ENCODE measurements at regions not wholly inside any gene's neighbourhood (a gene's known extent, or its start where the extent isn't known, plus 50 kb on each side); places are given as distances from the start of the nearest gene placed in this dataset.

- H3K4me3 ChIP-seq (ENCODE audit: low read length) = no peak overlapping the region
- no peaks in the 10 kb centered on the region for H3K9me3 ChIP-seq (ENCODE audit: low read length)
- H3K36me3 ChIP-seq (ENCODE audit: insufficient read depth, low read length) = no peaks in the 10 kb centered on the region
- TF ChIP-seq CTCF (IDR thresholded peaks at IDR 0.05; ENCODE audit: poor library complexity, severe bottlenecking) = no peak
- TF ChIP-seq POLR2AphosphoS5 (IDR thresholded peaks at IDR 0.05) = no peak
- no peak for TF ChIP-seq SMC3 (conservative IDR thresholded peaks at IDR 0.05; ENCODE audit: poor library complexity)
- no peak overlapping the region for H3K9ac ChIP-seq (ENCODE audit: low read length)
- no peak overlapping the region for H3K4me2 ChIP-seq (ENCODE audit: low read length)
- no peaks in the 10 kb centered on the region for H4K20me1 ChIP-seq (ENCODE audit: insufficient read depth)
- H3F3A ChIP-seq (ENCODE audit: insufficient read depth, low read length, poor library complexity, severe bottlenecking) = peaks cover 10% of the 10 kb centered on the region
- H3K79me2 ChIP-seq (replicated peaks; ENCODE audit: insufficient read depth, low read length) = no peaks in the 10 kb centered on the region
- H3K27me3 ChIP-seq (ENCODE audit: insufficient read depth, low read depth, low read length) = no peaks in the 10 kb centered on the region
- no peaks in the 10 kb centered on the region for H3K9me2 ChIP-seq (ENCODE audit: insufficient read depth, low read length)
- no peak overlapping the region for H2AFZ ChIP-seq (ENCODE audit: low read depth, low read length)
- H3K27ac ChIP-seq (ENCODE audit: low read length) = no peak overlapping the region
These were observed 175.6 kb downstream of the ANKRD50 start for GRCh38 chr4:124536946-124537345.

GRCh38 chr4:124537971-124538370, 174.6 kb downstream of the ANKRD50 start:
- TF ChIP-seq MXI1 (conservative IDR thresholded peaks at IDR 0.05; ENCODE audit: poor library complexity, severe bottlenecking) (no peak), EZH2 (IDR thresholded peaks at IDR 0.05; ENCODE audit: borderline replicate concordance, insufficient read depth, low read length, poor library complexity, severe bottlenecking) (no peak), SMC3 (conservative IDR thresholded peaks at IDR 0.05; ENCODE audit: poor library complexity) (no peak), REST (IDR thresholded peaks at IDR 0.05; ENCODE audit: borderline replicate concordance) (no peak), POLR2AphosphoS5 (IDR thresholded peaks at IDR 0.05) (no peak), TAF1 (IDR thresholded peaks at IDR 0.05; ENCODE audit: low read depth) (no peak), EP300 (conservative IDR thresholded peaks at IDR 0.05; ENCODE audit: poor library complexity, severe bottlenecking) (no peak), CTCF (IDR thresholded peaks at IDR 0.05; ENCODE audit: poor library complexity, severe bottlenecking) (no peak), RAD21 (conservative IDR thresholded peaks at IDR 0.05) (no peak)
- Histone ChIP-seq H3K27ac (ENCODE audit: low read length) (no peak overlapping the region), H3K9me3 (ENCODE audit: low read length) (no peaks in the 10 kb centered on the region), H3K36me3 (ENCODE audit: insufficient read depth, low read length) (no peaks in the 10 kb centered on the region), H3K4me3 (ENCODE audit: low read length) (no peak overlapping the region), H4K20me1 (ENCODE audit: insufficient read depth) (no peaks in the 10 kb centered on the region), H3F3A (ENCODE audit: insufficient read depth, low read length, poor library complexity, severe bottlenecking) (peaks cover 10% of the 10 kb centered on the region), H3K4me2 (ENCODE audit: low read length) (no peak overlapping the region), H3K9me2 (ENCODE audit: insufficient read depth, low read length) (no peaks in the 10 kb centered on the region), H3K27me3 (ENCODE audit: insufficient read depth, low read depth, low read length) (no peaks in the 10 kb centered on the region), H3K79me2 (replicated peaks; ENCODE audit: insufficient read depth, low read length) (no peaks in the 10 kb centered on the region), H2AFZ (ENCODE audit: low read depth, low read length) (no peak overlapping the region), H3K9ac (ENCODE audit: low read length) (no peak overlapping the region)

Measured in neural cell (in vitro differentiated cells).